ENCODE measurements at regions not wholly inside any gene's neighbourhood (a gene's known extent, or its start where the extent isn't known, plus 50 kb on each side); places are given as distances from the start of the nearest gene placed in this dataset.

GRCh38 chr1:117270679-117271078 lies 60.0 kb upstream of the VTCN1 start:
- TF ChIP-seq POLR2A (IDR thresholded peaks at IDR 0.05; ENCODE audit: low read length) (no peak), GATA1 (IDR thresholded peaks at IDR 0.05; ENCODE audit: low read depth, low read length) (no peak)
